ENCODE measurements at regions not wholly inside any gene's neighbourhood (a gene's known extent, or its start where the extent isn't known, plus 50 kb on each side); places are given as distances from the start of the nearest gene placed in this dataset.
A peak's percentile ranks its signal among the peaks of the same experiment; 100 is the strongest.
"Not testable (repeated sequence)": the region's sequence is repeated elsewhere in the genome, so short reads cannot be mapped to it uniquely, and the experiment has no call there.

DNA sequence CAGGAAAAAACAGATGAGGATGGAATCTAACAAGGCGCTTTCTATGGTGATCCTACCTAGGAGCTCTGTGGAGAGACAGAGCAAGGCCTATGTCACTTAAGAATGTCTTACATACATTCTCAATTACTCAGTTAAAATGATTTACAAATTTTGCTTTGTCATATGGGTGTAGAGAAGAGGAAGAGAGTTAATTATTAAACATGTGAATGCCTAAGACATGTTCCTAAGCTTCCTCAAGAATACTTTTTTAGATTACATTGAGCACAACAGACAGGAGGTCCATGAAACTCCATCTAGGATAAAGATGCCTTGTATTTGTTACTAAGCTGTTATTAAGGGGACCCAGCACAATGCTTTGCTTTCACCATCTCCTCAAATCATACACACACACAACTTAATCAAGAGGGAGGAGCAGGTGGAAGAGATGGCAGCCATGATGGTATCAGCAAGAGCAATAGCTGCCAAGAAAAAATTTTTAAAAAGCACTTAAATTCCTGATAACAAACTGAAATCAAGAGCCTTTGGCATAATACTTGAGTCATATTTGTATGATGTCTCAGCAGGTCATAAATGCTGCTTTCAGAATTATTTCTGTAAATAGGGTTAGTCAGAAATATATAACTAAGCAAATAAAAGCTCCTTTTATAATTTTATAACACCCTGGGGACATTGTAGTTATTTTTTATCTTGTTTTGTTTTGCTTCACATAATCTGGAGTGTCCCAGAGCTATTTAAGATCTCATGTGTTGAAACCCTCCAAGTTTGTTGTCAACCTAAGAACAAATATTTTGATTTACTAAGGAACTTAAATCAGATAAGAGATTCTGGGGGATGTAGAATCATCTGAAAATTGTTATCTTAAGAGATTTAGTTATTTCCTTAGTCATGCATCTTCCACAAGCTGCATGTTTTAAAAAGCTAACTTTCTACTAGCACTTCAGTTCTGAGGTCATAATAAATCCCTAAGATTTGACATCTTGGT lies 70.0 kb upstream of the CD2AP start:
- no peak for DNase-seq

DNA sequence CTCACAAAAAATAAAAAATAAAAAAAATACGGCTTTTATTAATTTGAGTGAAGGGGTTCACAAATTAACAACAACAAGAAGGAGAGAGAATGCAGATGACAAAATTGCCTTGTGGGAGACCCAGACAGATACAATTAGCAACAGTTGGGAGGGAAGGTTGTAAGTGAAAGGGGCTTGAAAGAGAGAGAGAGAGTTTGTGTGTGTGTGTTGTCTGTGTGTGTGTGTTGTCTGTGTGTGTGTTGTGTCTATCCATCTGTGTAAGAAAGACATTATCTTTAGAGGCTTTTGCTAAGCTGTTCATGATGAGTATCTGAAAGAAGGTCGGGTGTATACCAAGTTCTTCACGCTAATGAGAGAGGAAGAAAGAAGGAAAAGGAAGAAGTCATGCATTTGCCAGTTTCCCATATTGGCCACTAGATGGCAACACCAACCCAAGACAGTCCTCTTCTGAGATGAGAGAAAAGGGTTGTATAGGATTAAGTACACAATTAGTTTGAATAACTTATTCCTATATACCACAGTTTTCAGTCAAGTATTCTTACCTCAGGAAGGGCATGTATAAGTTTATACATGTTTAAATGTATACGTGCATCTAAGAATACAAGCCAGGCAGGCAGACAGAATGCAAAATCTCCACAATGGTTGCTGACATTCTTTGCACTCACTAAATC lies 63.7 kb upstream of the CD2AP start:
- peak; percentile 93 for DNase-seq

DNA sequence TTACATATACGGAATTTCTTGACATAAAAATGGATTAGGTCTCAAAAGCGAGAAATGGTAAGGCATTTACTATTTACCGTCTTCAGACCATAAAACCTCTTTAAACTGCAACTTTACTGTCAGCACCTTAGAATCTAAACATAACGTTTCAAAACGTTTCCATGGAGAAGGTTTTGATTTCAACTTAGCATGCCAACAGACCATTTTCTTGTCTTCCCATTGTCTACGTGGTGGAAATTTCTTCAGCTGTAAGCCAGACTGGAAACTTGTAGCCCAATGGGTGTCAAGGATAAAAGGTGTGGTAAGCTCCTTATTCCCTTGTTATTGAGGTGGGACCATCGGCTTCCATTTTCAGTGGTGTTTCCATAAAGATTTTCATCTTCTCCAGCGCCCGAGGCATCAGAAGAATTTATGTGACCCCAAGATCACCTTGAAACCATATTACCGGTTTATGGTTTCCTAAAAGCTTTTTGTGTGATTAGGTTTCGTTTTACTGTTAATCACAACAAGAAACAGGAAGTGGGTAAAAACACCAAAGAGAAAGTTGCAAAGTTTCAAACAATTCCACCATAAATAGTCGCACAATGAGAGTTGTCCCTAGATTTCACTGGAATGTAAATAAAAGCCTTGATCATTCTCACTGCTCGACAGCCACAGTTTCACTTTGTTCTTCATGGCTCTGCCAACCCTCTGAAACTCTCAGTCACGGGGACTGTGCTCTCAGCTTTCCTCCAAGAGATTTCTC lies 63.0 kb upstream of the CD2AP start:
- DNase-seq, result peak; percentile 86

DNA sequence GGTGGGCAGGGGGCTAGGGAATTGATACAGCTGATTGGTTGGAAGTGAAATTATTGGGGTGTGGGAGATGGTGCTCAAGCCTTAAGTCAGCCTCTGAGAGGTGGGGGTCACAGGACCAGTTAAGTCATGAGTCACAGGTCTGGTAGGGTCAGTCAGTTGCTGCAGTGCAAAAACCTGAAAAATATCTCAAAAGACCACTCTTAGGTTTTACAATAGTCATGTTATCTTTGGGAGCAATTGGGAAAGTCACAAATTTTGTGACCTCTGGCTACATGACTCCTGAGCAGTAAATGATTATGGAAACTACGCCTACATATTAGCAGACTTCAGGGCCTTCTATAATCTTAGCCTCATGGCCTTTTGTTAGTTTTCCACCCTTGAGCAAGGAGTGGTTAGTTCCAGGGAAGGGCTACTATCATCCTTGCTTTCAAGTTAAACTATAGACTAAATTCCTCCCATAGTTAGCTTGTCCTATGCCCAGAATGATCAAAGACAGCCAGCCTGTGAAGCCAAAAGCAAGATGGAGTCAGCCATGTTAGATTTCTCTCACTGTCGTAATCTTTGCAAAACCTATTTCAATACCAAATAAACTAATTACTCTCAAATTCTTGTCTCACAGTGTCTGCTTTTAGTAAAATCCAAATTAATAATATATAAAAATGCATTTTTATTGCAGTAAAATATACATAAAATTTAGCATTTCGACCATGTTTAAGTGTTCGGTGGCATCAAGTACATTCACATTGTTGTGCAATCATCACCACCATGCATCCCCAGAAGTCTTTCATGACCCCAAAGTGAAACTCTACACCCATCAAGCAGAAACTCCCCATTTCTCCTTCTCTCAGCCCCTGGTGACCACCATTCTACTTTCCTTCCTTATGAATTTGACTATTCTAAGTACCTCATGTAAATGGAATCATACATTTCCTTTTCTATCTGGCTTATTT lies 60.9 kb upstream of the CD2AP start:
- DNase-seq, result no peak

DNA sequence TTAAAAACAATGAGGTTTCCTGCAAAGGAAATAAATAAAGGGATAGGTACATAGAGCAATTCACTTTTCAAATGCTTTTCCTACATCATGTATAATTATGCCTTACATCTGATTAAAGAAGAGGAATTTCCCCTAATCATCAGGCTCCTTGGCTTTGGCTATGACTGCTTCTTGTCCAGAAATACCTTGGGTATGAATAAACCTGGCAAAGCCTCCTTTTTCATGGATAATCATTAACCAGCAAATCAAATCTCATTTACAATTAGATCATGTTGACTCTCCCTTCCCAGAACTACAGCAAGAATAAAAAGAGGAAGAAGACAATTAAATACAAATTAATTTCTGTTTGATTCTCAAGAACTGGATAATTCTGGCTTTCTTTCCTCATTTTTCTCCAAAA lies 58.0 kb upstream of the CD2AP start:
- DNase-seq, result peak; percentile 59

DNA sequence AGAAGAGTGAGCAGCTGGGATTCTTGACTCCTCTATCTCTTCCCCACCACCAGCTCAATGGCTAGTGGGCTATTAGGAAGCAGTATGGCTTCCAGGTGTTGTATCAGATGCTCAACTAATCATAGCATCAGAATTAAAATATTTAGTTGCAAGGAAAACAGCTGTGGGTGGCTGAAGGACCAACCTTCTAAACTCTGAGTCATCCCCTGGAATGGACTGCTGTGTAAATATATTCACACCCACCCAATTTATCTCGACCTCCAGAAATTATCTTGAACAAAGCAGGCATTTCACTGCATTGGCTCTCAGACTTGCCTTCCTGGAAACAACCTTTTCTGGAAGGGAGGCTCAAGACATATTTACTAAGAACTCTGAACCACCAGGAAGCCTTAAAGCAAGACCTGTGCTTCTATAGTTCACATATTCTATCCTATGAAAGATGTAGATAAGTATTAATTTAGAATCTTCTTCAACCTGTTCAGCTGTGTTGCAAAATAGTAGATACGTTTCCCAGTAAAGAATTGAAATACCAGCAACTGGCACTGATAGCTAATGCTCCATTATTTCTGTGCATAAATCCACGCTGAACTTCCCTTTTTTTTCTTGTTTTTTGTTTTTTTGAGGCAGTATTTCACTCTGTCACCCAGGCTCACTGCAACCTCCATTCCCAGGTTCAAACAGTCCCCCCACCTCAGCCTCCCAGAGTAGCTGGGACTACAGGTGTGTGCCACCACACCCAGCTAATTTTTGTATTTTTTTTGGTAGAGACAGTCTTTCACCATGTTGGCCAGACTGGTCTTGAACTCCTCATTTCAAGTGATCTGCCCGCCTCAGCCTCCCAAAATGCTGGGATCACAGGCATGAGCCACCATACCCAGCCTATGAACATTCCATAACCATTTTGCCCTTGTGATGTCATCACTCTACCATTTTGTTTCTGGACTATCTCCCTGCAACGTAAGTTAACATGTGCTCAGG lies 56.9 kb upstream of the CD2AP start:
- DNase-seq, result peak; percentile 98

DNA sequence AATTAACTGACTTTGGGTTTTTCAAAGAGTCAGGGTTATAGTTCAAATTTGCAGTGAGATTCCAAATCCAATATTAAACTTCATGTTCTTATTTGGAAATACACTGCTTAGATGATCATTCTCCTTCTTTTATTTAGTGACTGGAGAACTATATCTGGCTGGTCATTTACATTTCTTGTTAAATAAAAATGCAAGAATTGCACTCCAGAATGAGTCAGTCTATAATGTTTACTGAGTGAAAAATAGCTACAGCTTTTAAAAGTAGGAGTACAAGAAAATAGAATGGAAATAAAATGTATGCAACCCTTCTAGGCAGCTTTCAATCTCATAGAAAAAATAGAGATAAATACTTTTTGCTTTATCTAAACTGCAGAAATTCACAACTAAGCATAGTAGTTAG lies 54.5 kb upstream of the CD2AP start:
- no peak for DNase-seq

DNA sequence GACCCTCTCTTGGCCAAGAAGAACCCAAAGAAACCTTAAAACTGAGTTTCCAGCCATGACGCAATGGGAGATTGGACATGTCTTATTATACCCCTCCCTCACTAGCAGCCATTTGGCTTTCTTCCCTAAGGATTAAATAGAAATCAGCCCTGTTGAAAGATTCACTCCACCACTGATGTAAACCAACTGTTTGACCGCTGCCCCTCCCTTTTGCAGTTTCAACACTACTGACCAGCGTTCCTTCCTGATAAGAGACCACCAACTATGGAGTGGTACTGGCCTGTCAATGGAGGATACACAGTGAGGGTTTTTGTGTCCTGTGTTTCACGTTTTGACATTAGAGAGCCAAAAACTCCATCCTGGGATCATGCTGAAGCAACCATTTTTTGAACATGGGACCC lies 53.2 kb upstream of the CD2AP start:
- DNase-seq, result peak; percentile 94

DNA sequence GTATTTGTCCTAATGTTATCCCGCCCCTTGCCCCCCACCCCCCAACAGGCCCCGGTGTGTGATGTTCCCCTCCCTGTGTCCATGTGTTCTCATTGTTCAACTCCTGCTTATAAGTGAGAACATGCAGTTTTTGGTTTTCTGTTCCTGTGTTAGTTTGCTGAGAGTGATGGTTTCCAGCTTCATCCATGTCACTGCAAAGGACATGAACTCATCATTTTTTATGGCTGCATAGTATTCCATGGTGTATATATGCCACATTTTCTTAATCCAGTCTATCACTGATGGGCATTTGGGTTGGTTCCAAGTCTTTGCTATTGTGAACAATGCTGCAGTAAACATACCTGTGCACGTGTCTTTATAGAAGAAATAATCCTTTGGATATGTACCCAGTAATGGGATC lies 51.9 kb upstream of the CD2AP start:
- DNase-seq, result not testable (repeated sequence)

DNA sequence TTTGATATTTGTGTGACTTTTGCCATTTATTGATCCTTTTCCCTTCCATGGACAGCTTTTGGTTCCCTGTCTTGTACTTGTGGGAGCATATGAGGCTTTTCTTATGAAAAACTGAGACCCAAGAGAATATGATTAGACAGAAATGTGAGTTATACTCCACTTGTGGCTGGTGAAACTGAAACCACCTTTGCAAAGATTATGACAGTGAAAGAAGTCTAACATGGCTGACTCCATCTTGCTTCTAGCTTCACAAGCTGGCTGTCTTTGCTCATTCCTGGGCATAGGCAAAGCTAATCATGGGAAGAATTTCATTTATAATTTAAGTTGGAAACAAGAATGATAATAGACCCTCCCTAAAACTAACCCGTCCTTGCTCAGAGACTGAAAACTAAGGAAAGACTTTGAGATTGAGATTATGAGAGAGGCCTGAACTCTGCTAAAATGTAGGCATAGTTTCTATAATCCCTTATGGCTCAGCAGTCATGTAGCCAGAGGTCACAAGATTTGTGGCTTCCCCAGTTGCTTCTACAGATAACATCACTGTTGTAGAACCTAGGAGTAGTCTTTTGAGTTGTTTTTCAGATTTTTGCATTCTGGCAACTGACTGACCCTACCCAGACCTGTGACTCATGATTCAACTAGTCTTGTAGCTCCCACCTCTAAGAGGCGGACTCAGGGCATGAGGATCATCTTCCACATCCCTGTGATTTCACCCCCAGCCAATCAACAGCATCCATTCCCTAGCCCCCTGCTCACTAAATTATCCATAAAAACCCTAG lies 50.9 kb upstream of the CD2AP start:
- peak; percentile 48 for DNase-seq

DNA sequence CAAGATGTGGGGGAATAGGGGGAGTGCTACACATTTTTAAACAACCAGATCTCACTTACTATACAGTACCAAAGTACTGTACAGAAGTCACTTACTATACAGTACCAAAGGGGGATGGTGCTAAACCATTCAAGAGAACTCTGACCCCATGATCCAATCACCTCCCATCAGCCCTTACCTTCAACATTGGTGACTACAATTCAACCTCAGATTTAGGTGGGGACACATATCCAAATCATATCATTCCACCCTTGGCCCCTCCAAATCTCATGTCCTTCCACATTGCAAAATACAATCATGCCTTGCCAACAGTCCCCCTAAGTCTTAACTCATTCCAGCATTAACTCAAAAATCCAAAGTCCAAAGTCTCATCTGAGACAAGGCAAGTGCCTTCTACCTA lies 49.9 kb upstream of the CD2AP start:
- DNase-seq, result no peak
